ENCODE measurements at regions not wholly inside any gene's neighbourhood (a gene's known extent, or its start where the extent isn't known, plus 50 kb on each side); places are given as distances from the start of the nearest gene placed in this dataset.

DNA sequence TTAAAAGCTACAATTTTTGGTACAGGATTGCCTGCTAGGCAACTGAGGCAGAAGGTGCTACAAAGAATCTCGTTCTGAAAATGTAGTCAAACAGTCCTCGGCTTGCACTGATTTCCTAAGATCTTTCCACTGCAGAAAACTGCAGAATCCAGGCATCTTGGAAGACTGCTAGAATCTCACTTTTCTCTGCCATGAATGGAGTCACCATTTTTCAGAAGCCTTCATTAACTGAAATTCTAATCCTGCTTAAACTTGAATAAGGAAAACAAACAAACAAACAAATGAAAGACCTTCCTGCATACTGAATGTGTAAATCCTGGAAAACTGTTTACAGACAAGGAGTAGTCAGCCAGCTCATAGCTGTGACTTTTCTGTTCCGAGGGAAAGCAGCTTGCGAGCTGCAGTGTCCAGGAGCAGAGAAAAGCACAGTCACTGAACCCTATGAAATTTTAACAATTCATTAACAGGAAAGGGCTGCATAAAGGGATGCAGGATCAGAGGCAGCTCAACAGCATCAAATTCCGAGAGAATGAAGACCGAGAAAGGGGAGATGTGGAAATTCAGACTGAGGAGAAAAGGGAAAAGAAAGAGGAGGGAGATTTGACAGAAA lies 210.5 kb upstream of the PIK3C3 start:
- no peak for DNase-seq (ENCODE audit: low read depth in 1 of 2, low spot score in 1 of 2)
- no peak for TF ChIP-seq JUND (IDR thresholded peaks at IDR 0.05; ENCODE audit: low read depth)
- in situ Hi-C loops (cut with HindIII; ENCODE audit: low pct_unique_long_range_greater_than_20kb, low sequenced_read_pairs) = no loop called here

DNA sequence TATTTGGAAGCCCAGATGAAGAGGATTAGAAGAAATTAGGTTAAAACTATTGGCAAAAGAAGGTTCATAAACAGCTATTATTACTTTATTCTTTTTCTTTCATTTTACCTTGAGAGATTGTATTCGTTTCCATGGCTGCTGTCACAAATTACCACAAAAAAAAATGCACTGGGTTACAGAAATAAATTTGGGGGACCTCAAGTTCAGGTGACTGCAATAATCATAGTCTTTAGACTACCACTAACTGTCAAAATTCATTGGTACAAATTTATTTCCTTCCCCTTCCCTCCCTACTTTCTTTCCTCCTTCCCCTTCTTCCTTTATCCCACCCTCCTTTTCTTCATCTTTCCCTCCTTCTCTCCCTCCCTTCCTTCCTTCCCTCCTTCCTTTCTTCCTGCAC lies 217.8 kb upstream of the PIK3C3 start:
- DNase-seq (ENCODE audit: low read depth in 1 of 2, low spot score in 1 of 2) = no peak
- no peak for TF ChIP-seq JUND (IDR thresholded peaks at IDR 0.05; ENCODE audit: low read depth)
- in situ Hi-C loops (cut with HindIII; ENCODE audit: low pct_unique_long_range_greater_than_20kb, low sequenced_read_pairs) = no loop called here

DNA sequence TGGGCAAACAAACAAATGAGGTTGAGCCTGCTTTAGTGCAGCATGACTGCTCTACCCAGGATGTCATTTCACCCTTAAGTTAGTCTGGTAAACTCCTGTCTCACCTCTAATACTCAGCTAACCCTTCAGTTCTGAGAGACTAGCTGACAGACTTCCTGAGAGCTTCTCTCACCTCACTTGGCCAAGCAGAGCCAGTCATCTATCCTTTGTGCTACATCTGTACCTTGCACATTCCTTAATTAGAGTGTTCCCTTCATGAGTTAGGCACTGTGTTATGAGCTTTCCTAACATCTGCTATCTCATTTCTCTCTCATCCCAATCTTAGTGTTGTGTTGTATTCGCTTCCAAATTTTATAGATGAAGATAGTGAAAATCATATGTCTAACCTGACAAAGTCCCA lies 220.1 kb upstream of the PIK3C3 start:
- no peak for TF ChIP-seq JUND (IDR thresholded peaks at IDR 0.05; ENCODE audit: low read depth)
- no peak for DNase-seq (ENCODE audit: low read depth in 1 of 2, low spot score in 1 of 2)

DNA sequence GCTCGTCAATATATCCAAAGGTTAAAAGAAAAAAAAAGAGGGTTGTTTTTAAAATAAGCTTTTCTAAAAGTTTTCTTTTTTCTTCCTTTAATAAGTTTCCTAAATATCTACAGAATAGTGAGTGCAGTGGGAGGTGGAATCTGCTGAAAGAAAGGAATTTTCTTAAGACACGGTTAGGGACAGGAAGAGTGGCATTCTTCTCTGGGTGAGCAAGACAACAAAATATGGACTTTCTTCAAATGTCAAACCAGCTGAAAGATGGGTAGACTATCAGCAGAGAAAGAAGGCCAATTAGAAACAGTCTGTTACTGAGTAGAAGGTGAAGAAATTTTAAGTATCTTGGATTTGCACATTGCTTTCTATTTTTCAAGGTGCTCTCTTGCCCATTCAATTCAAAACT lies 222.7 kb upstream of the PIK3C3 start:
- in situ Hi-C loops (cut with HindIII; ENCODE audit: low pct_unique_long_range_greater_than_20kb, low sequenced_read_pairs) = no loop called here
- no peak for TF ChIP-seq JUND (IDR thresholded peaks at IDR 0.05; ENCODE audit: low read depth)
- no peak for DNase-seq (ENCODE audit: low read depth in 1 of 2, low spot score in 1 of 2)

More for the DNA sequence above, 220.1 kb upstream of the PIK3C3 start:
- in situ Hi-C loops (cut with HindIII; ENCODE audit: low pct_unique_long_range_greater_than_20kb, low sequenced_read_pairs) = no loop called here

DNA sequence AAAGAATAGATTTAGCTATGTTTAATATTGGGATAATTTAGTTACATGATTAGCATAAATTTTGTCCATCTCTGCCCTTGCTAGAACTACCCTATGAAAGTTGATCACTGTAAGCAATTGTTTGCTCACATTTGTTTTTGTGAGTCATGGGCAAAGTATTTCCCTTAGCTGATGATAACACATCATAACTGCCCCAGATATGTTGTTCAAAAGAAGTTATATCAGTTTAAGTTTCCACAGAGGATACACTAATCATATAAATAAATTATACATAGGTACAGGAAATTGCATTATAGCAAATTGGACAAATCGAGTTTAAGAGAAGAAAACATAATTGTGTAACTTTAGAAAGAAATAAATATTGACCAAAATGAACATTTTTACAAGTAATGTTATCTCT lies 223.2 kb upstream of the PIK3C3 start:
- no peak for TF ChIP-seq JUND (IDR thresholded peaks at IDR 0.05; ENCODE audit: low read depth)
- DNase-seq (ENCODE audit: low read depth in 1 of 2, low spot score in 1 of 2) = no peak
- in situ Hi-C loops (cut with HindIII; ENCODE audit: low pct_unique_long_range_greater_than_20kb, low sequenced_read_pairs) = no loop called here

DNA sequence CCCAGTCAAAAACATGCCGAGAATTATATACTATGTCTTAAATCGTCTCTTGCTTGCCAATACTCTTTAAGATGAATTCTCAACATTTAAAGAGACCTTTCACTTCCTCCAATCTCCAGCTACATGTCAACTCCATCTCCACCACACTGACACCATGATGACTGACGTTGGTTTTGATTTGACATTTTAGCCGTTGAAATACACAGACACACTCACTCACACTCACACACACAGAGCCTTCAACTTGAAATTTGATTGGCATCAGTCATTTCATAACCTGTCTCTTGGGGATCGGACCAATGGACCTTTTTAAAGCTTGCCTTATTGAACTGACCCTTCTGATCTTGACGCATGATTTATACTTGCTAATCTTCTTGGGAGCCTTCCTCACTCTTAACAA lies 230.8 kb upstream of the PIK3C3 start:
- in situ Hi-C loops (cut with HindIII; ENCODE audit: low pct_unique_long_range_greater_than_20kb, low sequenced_read_pairs) = no loop called here
- DNase-seq (ENCODE audit: low read depth in 1 of 2, low spot score in 1 of 2) = no peak
- no peak for TF ChIP-seq JUND (IDR thresholded peaks at IDR 0.05; ENCODE audit: low read depth)

DNA sequence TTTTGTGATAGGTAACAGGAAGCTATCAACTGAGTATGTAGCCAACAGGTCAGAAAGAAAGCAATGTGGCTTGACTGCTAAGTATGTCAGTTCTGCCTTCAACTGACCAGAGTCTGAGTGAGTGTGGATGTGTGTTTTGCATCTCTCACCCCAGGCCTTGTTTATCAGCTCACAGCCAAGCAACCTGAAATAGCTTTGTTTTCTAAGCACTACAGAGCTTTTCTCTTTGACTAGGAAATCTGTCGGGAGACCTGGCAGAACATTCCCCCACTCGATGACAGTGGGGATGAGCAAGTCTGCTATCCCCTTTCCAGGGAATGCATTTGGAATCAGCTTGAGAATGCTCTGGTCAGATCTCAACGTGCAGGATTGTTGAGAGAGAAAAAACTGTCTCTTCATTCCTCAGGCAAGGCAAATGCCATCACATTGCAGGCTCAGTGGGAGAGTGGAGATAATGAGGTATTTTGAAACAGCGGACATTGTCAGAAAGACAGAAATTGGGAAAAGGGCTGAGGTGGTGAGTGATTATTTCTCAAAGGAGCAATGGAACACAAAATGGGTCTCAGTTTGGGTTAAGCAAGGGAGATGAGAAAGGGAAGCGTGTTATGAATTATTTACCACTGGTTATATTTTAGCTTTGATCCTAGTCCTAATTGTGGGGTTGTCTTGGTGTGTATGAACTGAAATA lies 233.8 kb upstream of the PIK3C3 start:
- no peak for TF ChIP-seq JUND (IDR thresholded peaks at IDR 0.05; ENCODE audit: low read depth)
- in situ Hi-C loops (cut with HindIII; ENCODE audit: low pct_unique_long_range_greater_than_20kb, low sequenced_read_pairs) = no loop called here
- DNase-seq (ENCODE audit: low read depth in 1 of 2, low spot score in 1 of 2) = no peak

DNA sequence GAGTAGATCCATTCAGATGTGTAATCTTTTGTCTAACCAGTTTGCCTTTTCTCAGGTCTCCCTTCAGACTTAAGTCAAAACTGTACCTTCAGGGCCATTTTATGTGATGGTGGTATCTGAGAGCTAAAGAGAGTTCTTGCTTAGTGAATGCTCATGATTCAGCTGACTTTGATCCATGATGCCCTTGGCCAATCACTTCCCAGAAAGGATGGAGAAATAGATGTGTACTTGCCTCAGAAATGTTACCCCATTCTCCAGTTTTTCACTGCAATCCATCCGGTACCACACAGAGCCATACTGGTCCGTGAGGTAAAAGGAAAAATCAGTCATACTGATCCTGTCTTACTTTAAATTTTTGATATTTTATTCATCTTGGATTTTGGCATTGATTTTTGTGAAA lies 234.8 kb upstream of the PIK3C3 start:
- no peak for DNase-seq (ENCODE audit: low read depth in 1 of 2, low spot score in 1 of 2)
- in situ Hi-C loops (cut with HindIII; ENCODE audit: low pct_unique_long_range_greater_than_20kb, low sequenced_read_pairs) = no loop called here
- no peak for TF ChIP-seq JUND (IDR thresholded peaks at IDR 0.05; ENCODE audit: low read depth)

DNA sequence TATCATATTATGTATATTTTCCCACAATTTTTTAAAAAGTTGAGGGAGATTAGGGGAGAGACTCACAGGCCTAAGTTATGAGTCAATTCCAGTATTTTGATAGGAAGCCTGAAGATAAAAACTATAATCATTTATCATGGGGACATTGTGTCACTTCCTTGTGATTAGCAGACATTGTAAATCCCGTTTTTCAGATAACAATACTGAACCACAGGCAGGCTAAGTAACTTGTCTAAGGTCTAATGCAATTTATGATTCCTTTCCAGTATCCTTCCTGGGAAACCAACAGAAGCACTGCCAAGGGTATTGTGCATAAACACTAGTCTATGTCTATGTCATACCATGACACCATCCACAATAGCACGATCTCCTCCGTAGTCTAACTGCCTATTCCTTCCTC lies 235.2 kb upstream of the PIK3C3 start:
- no peak for TF ChIP-seq JUND (IDR thresholded peaks at IDR 0.05; ENCODE audit: low read depth)
- in situ Hi-C loops (cut with HindIII; ENCODE audit: low pct_unique_long_range_greater_than_20kb, low sequenced_read_pairs) = no loop called here
- DNase-seq (ENCODE audit: low read depth in 1 of 2, low spot score in 1 of 2) = no peak

DNA sequence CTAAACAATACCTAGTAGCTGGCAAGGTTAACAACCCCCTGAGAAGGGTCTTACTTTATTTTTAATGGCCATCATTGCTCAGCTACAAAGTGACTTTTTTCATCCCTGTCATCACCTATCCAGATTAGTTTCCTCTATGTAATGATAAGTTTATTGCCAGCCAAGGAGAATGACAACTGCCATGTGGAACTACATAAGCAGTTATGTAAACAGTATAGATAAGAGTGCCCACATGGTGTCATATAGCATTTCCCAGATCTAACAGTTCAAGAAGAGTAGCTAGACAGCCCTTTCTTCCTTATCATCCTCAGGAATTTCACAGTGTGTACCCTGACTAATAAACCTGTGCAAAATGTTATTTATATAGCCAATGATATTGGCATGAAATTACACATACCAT lies 240.2 kb upstream of the PIK3C3 start:
- no peak for DNase-seq (ENCODE audit: low read depth in 1 of 2, low spot score in 1 of 2)
- in situ Hi-C loops (cut with HindIII; ENCODE audit: low pct_unique_long_range_greater_than_20kb, low sequenced_read_pairs) = no loop called here
- no peak for TF ChIP-seq JUND (IDR thresholded peaks at IDR 0.05; ENCODE audit: low read depth)

DNA sequence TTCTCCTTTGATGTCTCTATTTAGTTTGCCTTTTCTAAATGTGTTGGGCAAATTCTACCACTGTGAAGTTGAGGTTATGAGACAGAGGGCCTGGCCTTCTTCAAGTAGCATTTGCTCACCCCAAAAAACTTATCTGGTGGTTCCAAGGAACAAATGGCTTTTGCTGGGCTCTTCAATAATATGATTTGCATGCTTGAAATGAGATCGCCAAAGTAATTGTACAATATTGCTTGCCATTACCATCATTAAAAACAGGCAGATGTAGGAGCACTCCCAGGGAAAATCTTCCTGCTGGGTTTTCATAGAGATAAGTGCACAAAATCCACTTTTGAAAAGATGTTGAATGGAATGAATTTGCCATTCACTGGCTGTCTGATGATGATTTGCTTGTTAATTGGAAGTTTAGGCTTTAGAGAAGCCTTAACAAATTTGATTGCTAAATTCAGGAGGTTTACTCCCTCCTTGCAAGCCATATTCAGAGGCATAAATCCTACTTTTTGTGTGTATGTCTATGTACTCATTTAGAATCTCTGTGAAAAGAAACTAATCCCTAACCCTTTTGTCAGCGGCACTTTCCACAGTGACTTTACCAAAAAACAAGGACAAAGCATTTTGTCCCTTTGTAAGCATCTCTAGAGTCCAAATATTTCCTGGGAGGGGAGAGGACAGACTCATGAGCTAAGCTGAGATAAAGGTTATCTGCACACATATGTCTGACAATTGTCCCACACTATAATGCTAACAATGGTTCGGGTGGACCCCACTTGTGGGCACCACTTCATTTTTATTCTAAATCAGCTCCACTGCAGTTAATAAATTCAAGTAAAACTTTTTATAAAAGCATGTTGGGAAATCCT lies 240.8 kb upstream of the PIK3C3 start:
- in situ Hi-C loops (cut with HindIII; ENCODE audit: low pct_unique_long_range_greater_than_20kb, low sequenced_read_pairs) = no loop called here
- no peak for TF ChIP-seq JUND (IDR thresholded peaks at IDR 0.05; ENCODE audit: low read depth)
- DNase-seq (ENCODE audit: low read depth in 1 of 2, low spot score in 1 of 2) = no peak

DNA sequence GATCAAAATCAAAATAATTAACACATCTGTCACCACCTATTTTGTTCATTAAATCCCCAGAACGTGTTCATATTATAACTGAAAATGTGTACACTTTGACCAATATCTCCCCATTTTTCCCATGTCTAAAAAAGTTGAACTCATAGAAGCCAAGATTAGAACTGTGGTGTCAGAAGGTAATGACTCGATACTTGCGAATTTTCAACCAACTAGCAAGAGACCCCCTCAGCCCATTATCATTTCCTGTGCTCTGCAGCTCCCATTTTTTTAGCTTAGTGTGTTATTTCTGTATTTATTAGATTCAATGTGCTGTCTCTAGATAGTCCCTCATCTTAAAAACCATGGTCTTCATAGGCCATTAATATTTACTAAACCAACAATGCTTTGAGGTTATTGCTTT lies 248.7 kb upstream of the PIK3C3 start:
- no peak for DNase-seq (ENCODE audit: low read depth in 1 of 2, low spot score in 1 of 2)
- no peak for TF ChIP-seq JUND (IDR thresholded peaks at IDR 0.05; ENCODE audit: low read depth)
- in situ Hi-C loops (cut with HindIII; ENCODE audit: low pct_unique_long_range_greater_than_20kb, low sequenced_read_pairs) = no loop called here

All from T47D (cell line).